Ovary (tissue), 7 donors: ENCODE measurements at regions not wholly inside any gene's neighbourhood (a gene's known extent, or its start where the extent isn't known, plus 50 kb on each side); places are given as distances from the start of the nearest gene placed in this dataset.

ENCODE experiments used
- DNase-seq, 5 donors: peaks; one replicate each; pipeline ENCODE4 v3.0.0-alpha.2; 2019 to 2020
- H3K27ac ChIP-seq, 2 donors: fragments of 200-600 bp; one replicate each; pipeline versions ENCODE4 v1.5.1 to v1.8.0; 2019 to 2022
- H3K27me3 ChIP-seq: fragments of 200-600 bp; one replicate; pipeline ENCODE4 v1.8.0; 2022
- H3K36me3 ChIP-seq: fragments of 200-600 bp; sonication (generic); one replicate; pipeline ENCODE4 v1.5.1; 2019
- H3K4me1 ChIP-seq: one replicate; pipeline ENCODE4 v1.8.1; 2013; ENCODE audit warnings: mild to moderate bottlenecking, moderate library complexity; ENCODE audit not compliant: insufficient read depth
- H3K4me3 ChIP-seq: fragments of 200-600 bp; sonication (generic); one replicate; pipeline ENCODE4 v1.5.1; 2017
- H3K9me3 ChIP-seq, 2 donors: fragments of 200-600 bp in 1 of 2; sonication (generic) in 1 of 2; one replicate each; pipeline versions ENCODE4 v1.5.1 to v1.8.1; 2013 to 2019; ENCODE audit warnings: mild to moderate bottlenecking in 1 of 2, moderate library complexity in 1 of 2
- EP300 ChIP-seq: sonication (generic); formaldehyde crosslinking; IDR thresholded peaks from one replicate; pipeline ENCODE4 v1.6.1; 2017; ENCODE audit warnings: antibody characterized with exemption
- POLR2A ChIP-seq: fragments of 450-650 bp; IDR thresholded peaks from one replicate; pipeline ENCODE4 v1.6.1; 2017; ENCODE audit warnings: antibody characterized with exemption, mild to moderate bottlenecking, moderate library complexity
- WGBS, 3 donors: extraction: QIAGEN DNeasy Blood & Tissue Kit in 1 of 3; methylation state at CpG; one replicate each; pipeline versions ENCODE4 v1.1.5 to v1.1.7; 2013 to 2017; 5-methylcytosine and 5-hydroxymethylcytosine counted together
- intact Hi-C, 4 donors: fragments of 100-400 bp; cut with DNase I; formaldehyde crosslinking; loops; one replicate each; pipeline versions ENCODE4 v1.11.0 to v1.15.1; 2022 to 2023
- TF ChIP-seq, protein P1 (sequence below), 3 donors: fragments of 450-650 bp in 2 of 3; fragments of 200-600 bp in 1 of 3; IDR thresholded peaks; one replicate each; pipeline versions ENCODE4 v1.5.1 to v1.8.0; 2016 to 2022; ENCODE audit warnings: antibody characterized with exemption in 3 of 3, mild to moderate bottlenecking in 1 of 3
- donor health status: DM: no; HTN: no; CAD: no; lungs with moderate emphysema.
- donor health status: DM: no; HTN: no; CAD: no.
- donor health status: Bipolar disorder and iron deficiency.
- donor health status: DM: no; HTN: no; CAD: no.
- donor health status: DM: yes; HTN: yes; CAD: no.

DNA sequence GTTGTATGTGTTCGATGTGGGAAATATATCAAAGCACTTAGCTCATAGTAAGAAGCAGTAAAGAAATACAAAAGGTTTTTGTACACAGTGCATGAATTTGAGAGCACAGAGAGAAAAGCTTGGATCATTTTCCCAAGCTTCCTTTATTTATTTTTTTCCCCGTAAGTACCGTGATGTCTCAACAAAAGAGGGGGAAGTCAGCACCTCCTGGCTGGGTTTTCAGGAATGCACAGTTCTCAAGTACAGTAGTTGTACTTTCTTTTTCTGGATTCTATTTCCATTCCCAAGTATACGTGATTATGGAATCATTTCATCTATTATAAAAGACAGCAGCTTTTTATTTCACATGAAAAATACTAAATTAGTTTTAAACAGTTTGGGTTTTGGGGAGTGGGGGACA lies 171.5 kb upstream of the EDNRA start:
- Histone ChIP-seq H3K27ac (no peak overlapping the region), H3K4me1 (peaks cover 4% of the 10 kb centered on the region), H3K36me3 (no peaks in the 10 kb centered on the region), H3K27me3 (no peaks in the 10 kb centered on the region), H3K4me3 (no peak overlapping the region), H3K9me3 (no peaks in the 10 kb centered on the region)
- DNase-seq = no peak
- intact Hi-C loops = no loop called here
- TF ChIP-seq EP300 (no peak), POLR2A (no peak)
- TF ChIP-seq, protein P1, sequence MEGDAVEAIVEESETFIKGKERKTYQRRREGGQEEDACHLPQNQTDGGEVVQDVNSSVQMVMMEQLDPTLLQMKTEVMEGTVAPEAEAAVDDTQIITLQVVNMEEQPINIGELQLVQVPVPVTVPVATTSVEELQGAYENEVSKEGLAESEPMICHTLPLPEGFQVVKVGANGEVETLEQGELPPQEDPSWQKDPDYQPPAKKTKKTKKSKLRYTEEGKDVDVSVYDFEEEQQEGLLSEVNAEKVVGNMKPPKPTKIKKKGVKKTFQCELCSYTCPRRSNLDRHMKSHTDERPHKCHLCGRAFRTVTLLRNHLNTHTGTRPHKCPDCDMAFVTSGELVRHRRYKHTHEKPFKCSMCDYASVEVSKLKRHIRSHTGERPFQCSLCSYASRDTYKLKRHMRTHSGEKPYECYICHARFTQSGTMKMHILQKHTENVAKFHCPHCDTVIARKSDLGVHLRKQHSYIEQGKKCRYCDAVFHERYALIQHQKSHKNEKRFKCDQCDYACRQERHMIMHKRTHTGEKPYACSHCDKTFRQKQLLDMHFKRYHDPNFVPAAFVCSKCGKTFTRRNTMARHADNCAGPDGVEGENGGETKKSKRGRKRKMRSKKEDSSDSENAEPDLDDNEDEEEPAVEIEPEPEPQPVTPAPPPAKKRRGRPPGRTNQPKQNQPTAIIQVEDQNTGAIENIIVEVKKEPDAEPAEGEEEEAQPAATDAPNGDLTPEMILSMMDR (IDR thresholded peaks at IDR 0.05) = no peak
- WGBS, 3 donors = 36 to 43% (median 38%) methylated on average over 4 of the region's 4 CpGs

DNA sequence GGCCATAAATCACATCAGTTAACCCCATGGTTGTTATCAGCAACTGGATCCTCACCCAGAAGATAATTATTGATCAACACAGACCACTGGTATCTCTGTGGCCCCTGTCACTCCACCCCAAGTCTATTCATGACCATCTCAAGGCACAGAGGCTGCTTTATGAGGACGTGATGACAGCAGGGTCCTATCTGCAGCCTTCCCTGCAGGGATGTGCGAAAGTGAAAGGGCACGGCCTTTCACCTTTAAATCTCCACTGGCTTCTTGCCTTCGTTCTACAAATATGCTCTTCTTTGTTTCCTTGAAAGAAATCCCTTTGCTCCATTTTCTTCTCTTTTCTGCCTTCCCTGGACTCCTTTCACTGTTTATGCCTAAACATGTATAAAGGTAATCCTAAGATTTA lies 170.6 kb upstream of the EDNRA start:
- H3K27me3 ChIP-seq = no peaks in the 10 kb centered on the region
- H3K4me3 ChIP-seq = no peak overlapping the region
- intact Hi-C loops = no loop called here
- TF ChIP-seq, protein P1 (IDR thresholded peaks at IDR 0.05) = no peak
- H3K9me3 ChIP-seq = no peaks in the 10 kb centered on the region
- DNase-seq = no peak
- peaks cover 4% of the 10 kb centered on the region for H3K4me1 ChIP-seq
- 86 to 96% (median 96%) methylated on average over 4 of the region's 4 CpGs for WGBS, 3 donors
- H3K36me3 ChIP-seq = no peaks in the 10 kb centered on the region
- H3K27ac ChIP-seq = no peak overlapping the region

DNA sequence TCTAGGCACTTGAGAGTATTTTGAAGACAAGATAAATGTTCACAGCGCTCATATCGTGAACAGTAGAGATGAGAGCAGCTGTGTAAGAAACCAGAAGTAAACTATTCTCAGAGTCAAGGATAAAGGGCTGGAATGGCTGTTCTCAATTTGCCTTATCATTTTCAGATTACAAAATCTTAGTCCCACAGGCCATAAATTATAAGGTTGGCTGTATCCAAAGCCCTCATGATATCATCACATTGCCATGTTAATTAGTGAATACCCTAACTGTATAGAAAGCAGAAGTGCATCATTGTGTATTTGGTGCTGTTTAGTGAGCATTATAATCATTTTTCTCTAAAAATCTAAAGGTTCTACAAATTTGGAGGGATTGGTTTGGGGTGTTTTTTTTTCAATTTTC lies 168.9 kb upstream of the EDNRA start:
- Histone ChIP-seq H3K27me3 (no peaks in the 10 kb centered on the region), H3K9me3 (no peaks in the 10 kb centered on the region), H3K4me3 (no peak overlapping the region), H3K4me1 (peaks cover 4% of the 10 kb centered on the region), H3K36me3 (no peaks in the 10 kb centered on the region), H3K27ac (no peak overlapping the region)
- no peak for TF ChIP-seq POLR2A
- TF ChIP-seq, protein P1 (IDR thresholded peaks at IDR 0.05) = no peak
- no peak for TF ChIP-seq EP300
- intact Hi-C loops = no loop called here
- DNase-seq = no peak
- WGBS, 3 donors = 9 to 21% (median 19%) methylated on average over 2 of the region's 2 CpGs

DNA sequence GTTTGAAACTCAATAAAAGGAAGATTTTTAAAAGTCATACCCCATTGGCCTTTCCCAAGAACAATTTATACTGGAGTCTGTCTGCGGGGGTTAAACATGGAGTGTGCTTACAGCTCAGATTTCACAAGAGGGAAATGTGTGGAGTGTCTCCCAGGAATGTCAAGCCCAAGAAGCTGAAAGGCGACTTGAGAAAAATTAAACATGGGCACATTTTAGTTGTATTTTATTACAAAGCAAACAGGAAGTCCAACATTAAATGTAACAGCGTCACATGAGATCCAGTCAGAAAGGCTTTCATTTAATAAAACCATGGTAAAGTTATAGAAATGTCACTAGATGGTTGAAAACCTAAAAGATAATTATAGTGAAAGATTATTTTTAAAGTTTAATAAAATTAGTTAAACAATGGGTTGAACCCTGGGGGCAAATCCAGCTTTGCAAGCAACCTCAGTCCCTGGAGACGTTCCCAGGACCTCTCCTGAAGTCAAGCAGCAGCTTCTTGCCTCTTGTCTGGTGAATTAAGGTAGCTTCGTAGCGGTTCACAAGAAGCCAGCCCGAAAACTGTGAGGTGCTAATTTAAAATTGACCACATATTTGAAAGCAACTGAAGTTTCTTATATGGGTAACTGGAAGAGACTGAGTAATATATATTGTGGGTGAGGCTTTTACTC lies 168.4 kb upstream of the EDNRA start:
- WGBS, 3 donors = 59 to 63% (median 60%) methylated on average over 7 of the region's 7 CpGs

More for the DNA sequence above, 168.4 kb upstream of the EDNRA start:
- TF ChIP-seq POLR2A (no peak), EP300 (no peak)
- TF ChIP-seq, protein P1 (IDR thresholded peaks at IDR 0.05) = no peak
- H3K4me3 ChIP-seq = no peak overlapping the region
- DNase-seq = peak in 1 of 5 donors; percentile 20
- intact Hi-C loops = no loop called here
- H3K9me3 ChIP-seq = no peaks in the 10 kb centered on the region
- H3K27me3 ChIP-seq = no peaks in the 10 kb centered on the region
- H3K36me3 ChIP-seq = no peaks in the 10 kb centered on the region
- peaks cover 4% of the 10 kb centered on the region for H3K4me1 ChIP-seq
- no peak overlapping the region for H3K27ac ChIP-seq
